Nephron progenitor cell (in vitro differentiated cells): ENCODE measurements at regions not wholly inside any gene's neighbourhood (a gene's known extent, or its start where the extent isn't known, plus 50 kb on each side); places are given as distances from the start of the nearest gene placed in this dataset.

Source experiments
- DNase-seq: peaks from one replicate; pipeline ENCODE4 v3.0.0; 2021
- H3K27ac Mint-ChIP-seq: 2 replicates; pipeline ENCODE4 v1.8.0; 2021; ENCODE audit warnings: mild to moderate bottlenecking, moderate library complexity, mixed read lengths
- H3K27me3 Mint-ChIP-seq: 2 replicates; pipeline ENCODE4 v1.8.0; 2021; ENCODE audit warnings: mild to moderate bottlenecking, low read depth, mixed read lengths; ENCODE audit not compliant: poor library complexity
- H3K36me3 Mint-ChIP-seq: 2 replicates; pipeline ENCODE4 v1.8.0; 2021; ENCODE audit warnings: low read depth, mixed read lengths
- H3K4me1 Mint-ChIP-seq: 2 replicates; pipeline ENCODE4 v1.8.0; 2021; ENCODE audit warnings: mixed read lengths
- H3K4me3 Mint-ChIP-seq: 2 replicates; pipeline ENCODE4 v1.8.0; 2021; ENCODE audit warnings: mild to moderate bottlenecking, moderate library complexity, mixed read lengths
- H3K9me3 Mint-ChIP-seq: 2 replicates; pipeline ENCODE4 v1.8.0; 2021; ENCODE audit warnings: mild to moderate bottlenecking, moderate library complexity, mixed read lengths
- TF ChIP-seq, protein P1 (sequence below): fragments of 200-600 bp; sonication (generic); IDR thresholded peaks from 2 replicates; pipeline ENCODE4 v1.5.0; 2021; ENCODE audit warnings: antibody characterized with exemption

DNA sequence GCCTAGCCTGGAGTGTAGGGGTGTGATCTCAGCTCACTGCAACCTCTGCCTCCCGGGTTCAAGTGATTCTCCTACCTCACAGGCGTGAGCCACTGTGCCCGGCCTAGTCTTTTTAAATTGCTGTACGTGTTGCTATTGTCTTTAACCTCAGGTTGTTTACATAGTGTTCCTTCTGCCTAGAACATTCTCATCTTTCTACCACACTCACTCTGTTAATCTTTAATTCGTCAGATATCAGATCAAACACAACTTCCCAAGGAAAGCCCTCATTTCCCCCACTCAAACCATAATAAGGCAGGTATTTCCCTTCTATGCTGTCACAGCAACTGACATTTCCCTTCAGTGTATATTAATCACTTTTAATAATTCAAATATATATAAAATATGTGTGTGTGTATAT lies 1310.0 kb upstream of the C9orf72 start:
- no peak overlapping the region for H3K27ac Mint-ChIP-seq
- no peaks in the 10 kb centered on the region for H3K36me3 Mint-ChIP-seq
- H3K9me3 Mint-ChIP-seq, result no peaks in the 10 kb centered on the region
- H3K4me3 Mint-ChIP-seq, result no peak overlapping the region
- DNase-seq, result no peak
- no peaks in the 10 kb centered on the region for H3K27me3 Mint-ChIP-seq
- no peaks in the 10 kb centered on the region for H3K4me1 Mint-ChIP-seq
- TF ChIP-seq, protein P1, sequence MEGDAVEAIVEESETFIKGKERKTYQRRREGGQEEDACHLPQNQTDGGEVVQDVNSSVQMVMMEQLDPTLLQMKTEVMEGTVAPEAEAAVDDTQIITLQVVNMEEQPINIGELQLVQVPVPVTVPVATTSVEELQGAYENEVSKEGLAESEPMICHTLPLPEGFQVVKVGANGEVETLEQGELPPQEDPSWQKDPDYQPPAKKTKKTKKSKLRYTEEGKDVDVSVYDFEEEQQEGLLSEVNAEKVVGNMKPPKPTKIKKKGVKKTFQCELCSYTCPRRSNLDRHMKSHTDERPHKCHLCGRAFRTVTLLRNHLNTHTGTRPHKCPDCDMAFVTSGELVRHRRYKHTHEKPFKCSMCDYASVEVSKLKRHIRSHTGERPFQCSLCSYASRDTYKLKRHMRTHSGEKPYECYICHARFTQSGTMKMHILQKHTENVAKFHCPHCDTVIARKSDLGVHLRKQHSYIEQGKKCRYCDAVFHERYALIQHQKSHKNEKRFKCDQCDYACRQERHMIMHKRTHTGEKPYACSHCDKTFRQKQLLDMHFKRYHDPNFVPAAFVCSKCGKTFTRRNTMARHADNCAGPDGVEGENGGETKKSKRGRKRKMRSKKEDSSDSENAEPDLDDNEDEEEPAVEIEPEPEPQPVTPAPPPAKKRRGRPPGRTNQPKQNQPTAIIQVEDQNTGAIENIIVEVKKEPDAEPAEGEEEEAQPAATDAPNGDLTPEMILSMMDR, result no peak

DNA sequence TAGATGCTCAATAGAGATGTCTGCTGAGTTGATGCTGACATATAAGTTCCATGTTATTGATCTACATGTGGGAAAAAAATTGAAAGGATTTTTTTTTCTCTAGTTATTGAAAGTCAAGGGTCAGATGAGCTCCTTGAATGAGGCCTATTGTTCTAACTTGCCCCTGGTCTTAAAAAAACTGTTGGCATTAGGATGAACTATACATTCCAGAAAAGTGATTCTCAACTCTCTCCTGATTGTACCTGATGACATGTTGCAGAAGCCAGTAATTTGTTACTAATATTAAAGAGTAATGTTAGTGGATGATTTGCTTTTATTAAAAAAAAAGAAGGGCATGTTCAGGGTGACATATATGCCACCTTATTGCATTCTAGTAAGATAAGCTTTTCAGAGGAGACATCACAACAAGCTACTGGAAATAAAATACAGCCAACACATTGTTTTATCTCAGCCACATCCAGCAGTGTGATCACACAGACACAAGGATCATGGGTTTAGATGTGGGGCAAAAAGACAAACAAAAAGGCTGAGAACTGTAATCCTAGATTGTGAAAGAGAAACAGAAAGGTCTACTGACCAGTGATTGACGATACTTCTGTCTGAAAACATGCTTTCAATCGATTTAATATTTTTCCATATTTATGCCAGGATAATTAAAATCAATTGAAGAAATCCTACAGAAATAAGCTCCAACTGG lies 1314.1 kb upstream of the C9orf72 start:
- DNase-seq, result no peak
- no peaks in the 10 kb centered on the region for H3K27me3 Mint-ChIP-seq
- H3K4me3 Mint-ChIP-seq, result no peak overlapping the region
- H3K27ac Mint-ChIP-seq, result no peak overlapping the region
- H3K36me3 Mint-ChIP-seq, result no peaks in the 10 kb centered on the region
- H3K9me3 Mint-ChIP-seq, result no peaks in the 10 kb centered on the region
- TF ChIP-seq, protein P1, result no peak
- H3K4me1 Mint-ChIP-seq, result no peaks in the 10 kb centered on the region

DNA sequence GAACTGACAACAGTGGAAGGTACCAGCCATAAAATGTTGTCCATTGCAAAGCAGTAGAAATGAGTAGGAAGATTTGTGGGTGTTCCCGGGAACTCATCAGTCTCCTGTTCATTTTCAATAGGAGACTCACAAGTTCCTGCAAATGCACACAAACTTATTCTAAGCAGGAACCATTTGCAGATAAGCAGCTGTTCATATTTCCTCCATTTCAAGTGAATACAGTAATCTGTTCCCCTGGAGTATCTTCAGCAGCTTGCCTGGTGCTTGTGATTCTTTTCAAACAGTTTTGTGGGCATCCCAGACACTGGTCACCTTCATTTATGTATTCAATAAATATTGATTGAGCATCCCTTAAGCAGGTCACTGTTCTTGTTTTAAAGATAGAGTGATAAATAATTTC lies 1315.5 kb upstream of the C9orf72 start:
- no peak overlapping the region for H3K4me3 Mint-ChIP-seq
- H3K36me3 Mint-ChIP-seq, result no peaks in the 10 kb centered on the region
- no peaks in the 10 kb centered on the region for H3K4me1 Mint-ChIP-seq
- H3K27ac Mint-ChIP-seq, result no peak overlapping the region
- no peaks in the 10 kb centered on the region for H3K9me3 Mint-ChIP-seq
- no peak for DNase-seq
- no peaks in the 10 kb centered on the region for H3K27me3 Mint-ChIP-seq
- TF ChIP-seq, protein P1, result no peak

DNA sequence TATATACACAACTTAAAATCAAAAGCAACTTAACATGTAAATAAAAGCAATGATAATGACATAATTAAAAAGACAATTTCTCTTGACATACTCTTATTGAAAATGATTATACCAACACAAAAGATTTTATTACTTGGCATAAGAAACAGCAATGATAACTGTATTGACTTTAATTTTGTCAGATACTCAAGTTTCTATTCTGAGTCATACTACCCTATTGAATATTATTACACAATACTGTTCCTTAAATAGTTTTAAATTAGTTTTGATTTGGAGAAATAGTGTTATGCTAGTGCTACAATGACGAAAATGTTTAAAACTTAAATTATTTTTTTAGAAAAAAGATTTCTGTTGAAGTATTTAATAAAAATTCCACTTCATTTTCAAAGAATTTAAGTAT lies 1319.3 kb upstream of the C9orf72 start:
- TF ChIP-seq, protein P1, result no peak
- no peak for DNase-seq
- no peak overlapping the region for H3K27ac Mint-ChIP-seq
- H3K9me3 Mint-ChIP-seq, result no peaks in the 10 kb centered on the region
- no peaks in the 10 kb centered on the region for H3K27me3 Mint-ChIP-seq
- H3K36me3 Mint-ChIP-seq, result no peaks in the 10 kb centered on the region
- no peaks in the 10 kb centered on the region for H3K4me1 Mint-ChIP-seq
- no peak overlapping the region for H3K4me3 Mint-ChIP-seq

DNA sequence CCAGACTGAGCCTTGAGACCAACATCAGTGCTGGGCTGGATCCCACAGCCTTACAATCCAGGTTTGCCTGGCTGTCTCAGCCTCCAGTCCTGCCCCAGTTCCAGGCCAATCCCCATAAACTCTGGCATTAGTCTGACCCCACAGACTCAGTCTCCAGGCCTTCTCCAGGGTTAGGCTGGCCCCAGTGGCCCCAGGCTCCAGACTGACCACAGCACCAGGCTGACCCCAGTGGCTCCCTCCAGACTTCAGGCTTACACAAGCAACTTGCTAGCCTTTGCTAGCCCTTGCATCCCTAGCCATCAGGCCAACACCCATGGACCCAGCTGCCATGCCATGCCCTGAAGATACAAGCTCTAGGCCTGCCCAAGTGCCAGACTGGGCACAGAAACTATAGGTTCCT lies 1326.0 kb upstream of the C9orf72 start:
- Mint-ChIP-seq H3K9me3 (no peaks in the 10 kb centered on the region), H3K36me3 (no peaks in the 10 kb centered on the region), H3K27me3 (no peaks in the 10 kb centered on the region), H3K27ac (no peak overlapping the region), H3K4me1 (no peaks in the 10 kb centered on the region), H3K4me3 (no peak overlapping the region)
- TF ChIP-seq, protein P1, result no peak
- DNase-seq, result no peak

DNA sequence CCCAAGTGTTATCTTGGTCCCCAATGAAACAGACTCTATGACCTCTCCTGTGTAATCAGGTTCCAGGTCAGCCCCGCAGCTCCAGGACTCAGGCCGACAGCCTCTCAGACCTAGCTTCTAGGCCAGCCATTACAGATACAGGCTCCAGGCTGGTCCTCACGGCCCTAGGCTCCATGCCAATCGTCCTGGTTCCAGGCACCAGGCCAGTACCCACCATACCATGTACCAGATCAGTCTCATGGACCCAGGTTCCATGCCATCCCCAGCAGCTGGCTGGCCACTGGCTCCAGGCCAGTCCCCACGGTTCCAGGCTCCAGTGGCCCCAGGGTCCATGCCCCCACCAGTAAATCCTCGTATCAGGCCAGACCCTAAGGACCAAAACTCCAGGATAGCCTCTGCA lies 1326.6 kb upstream of the C9orf72 start:
- Mint-ChIP-seq H3K9me3 (no peaks in the 10 kb centered on the region), H3K36me3 (no peaks in the 10 kb centered on the region), H3K4me1 (no peaks in the 10 kb centered on the region), H3K27me3 (no peaks in the 10 kb centered on the region), H3K27ac (no peak overlapping the region), H3K4me3 (no peak overlapping the region)
- no peak for DNase-seq
- TF ChIP-seq, protein P1, result no peak
